ENCODE measurements at regions not wholly inside any gene's neighbourhood (a gene's known extent, or its start where the extent isn't known, plus 50 kb on each side); places are given as distances from the start of the nearest gene placed in this dataset.

DNA sequence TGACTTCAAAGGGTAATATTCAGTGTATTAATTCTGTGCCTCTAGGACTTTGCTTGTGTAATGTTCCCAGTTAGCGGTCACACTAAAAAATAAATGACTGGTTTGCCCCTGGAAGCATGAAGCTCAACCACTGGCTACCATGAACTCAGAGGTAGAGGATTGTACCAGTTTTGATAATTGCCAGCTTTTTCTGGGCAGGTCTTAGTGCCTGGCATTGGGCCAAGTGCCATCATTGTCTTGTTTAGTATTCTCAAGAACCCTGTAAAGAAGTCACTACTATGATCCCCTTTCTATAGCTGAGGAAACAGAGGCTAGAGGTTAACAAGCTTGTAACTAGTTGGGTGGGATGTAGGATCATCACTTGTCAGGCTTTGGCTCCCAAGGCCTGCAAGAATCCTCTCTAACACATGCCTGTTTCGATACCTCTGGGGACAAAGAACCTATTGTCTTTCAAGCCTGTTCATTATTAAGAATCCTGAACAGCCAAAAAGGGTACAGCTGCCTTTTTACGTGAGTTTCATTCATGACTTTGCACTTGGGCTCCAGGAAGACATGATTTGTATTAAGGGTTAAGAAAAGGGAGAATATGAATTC is 121.9 kb upstream of the JUN start:
- TF ChIP-seq CTCF (optimal IDR thresholded peaks at IDR 0.05 in 1 of 3, IDR thresholded peaks at IDR 0.05 in 1 of 3, conservative IDR thresholded peaks at IDR 0.05 in 1 of 3; ENCODE audit: extremely low read depth in 1 of 3, insufficient read depth in 2 of 3, low read length in 3 of 3): no peak
- no peak for TF ChIP-seq EZH2 (IDR thresholded peaks at IDR 0.05; ENCODE audit: low read length)
